Hematopoietic multipotent progenitor cell (in vitro differentiated cells): ENCODE measurements at regions not wholly inside any gene's neighbourhood (a gene's known extent, or its start where the extent isn't known, plus 50 kb on each side); places are given as distances from the start of the nearest gene placed in this dataset.
"Not testable (repeated sequence)": the region's sequence is repeated elsewhere in the genome, so short reads cannot be mapped to it uniquely, and the experiment has no call there.

ENCODE experiments used
- DNase-seq, 3 donors: peaks; one replicate each; pipeline ENCODE4 v3.0.0-alpha.2; 2011 to 2015; ENCODE audit warnings: low read depth in 2 of 3, low spot score in 2 of 3

DNA sequence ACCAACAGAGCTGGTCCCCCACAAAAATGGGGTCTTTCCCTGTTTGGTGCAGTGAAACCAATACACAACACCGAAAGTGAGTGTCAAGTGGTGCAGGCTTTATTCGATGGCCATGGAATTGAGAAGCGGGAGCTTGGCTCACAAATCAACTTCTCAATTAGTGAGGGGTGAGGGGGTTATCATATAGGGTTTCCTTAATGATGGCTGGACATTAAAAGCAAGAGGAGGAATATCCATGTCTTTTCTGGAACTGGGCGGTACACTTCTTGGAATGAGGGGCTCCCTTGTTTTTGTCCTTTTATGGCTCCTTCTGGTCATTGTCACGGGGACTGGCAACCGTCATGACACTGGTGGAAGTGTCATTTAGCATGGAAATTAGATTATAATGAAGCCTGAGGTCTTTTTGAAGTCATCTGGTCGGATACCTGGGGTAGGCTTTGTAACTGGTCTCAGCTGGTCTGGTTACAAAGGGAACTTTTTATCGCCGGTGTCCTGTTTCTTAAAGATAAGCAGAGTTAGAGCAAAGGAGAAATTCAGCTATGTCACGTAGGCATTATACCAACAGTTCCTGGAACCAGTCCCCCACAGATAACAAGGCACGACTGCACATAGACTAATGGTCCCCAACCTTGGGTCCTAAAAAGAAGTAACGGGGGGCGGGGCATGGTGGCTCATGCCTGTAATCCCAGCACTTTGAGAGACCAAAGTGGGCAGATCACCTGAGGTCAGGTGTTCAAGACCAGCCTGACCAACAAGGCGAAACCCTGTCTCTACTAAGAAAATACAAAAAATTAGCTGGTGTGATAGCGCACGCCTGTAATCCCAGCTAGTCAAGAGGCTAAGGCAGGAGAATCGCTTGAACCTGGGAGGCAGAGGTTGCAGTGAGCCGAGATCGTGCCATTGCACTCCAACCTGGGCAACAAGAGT lies 93.5 kb upstream of the NDUFV2 start:
- peak in 2 of 3 donors; percentile 30 to 47 for DNase-seq

DNA sequence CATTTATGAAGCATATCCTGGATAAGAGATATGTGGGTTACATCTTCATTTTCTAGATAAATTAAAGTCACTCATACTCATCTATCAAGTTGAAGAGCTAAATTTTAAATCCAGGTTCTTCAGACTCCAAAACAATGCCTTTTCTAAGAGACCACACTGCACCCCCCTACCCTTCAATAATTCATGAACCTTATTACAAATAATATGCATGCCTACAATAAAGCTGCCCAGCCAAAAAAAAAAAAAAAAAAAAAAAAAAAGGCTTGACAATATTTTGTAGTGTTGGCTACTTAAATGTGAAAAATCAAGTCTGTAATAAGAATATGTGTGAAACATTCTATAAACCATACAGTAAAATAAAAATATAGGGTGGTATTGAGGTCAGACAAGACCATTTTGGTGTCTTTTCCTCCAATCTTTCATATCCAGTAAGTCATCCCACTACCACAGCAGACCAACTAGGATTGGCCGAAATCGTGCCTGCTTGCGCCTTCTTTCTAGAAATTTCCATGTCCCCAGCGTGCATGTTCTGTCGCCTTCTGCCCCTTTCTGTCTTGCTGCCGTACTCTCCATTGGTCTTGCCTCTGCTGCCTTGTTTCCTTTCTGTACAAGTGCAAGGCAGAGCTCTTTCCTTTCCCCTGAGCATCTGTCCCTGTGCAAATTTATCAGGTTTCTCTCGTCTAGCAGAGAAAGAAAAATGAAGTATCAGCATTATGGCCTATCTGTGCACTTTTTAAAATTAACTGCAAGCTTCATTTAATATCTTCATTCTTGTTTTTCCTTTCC lies 92.6 kb upstream of the NDUFV2 start:
- no peak for DNase-seq

DNA sequence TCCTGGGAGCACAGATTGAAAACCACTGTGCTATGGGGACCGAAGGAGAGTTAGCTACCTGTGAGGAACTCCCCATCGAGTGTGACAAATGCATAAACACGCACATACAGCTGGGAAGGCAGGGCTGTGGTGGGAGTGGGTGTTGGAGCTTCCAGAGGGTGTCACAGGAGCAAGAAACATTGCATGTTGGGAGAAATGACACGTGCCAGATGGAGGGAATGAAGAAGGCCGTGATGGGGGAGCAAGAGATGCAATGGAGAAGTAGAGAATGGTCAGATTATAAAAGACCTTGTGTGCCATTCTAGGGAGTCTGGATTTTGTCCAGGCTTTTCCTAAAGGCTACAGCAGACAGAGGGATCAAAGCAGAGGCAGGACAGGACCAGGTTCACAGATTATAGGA lies 91.1 kb upstream of the NDUFV2 start:
- DNase-seq, result no peak

DNA sequence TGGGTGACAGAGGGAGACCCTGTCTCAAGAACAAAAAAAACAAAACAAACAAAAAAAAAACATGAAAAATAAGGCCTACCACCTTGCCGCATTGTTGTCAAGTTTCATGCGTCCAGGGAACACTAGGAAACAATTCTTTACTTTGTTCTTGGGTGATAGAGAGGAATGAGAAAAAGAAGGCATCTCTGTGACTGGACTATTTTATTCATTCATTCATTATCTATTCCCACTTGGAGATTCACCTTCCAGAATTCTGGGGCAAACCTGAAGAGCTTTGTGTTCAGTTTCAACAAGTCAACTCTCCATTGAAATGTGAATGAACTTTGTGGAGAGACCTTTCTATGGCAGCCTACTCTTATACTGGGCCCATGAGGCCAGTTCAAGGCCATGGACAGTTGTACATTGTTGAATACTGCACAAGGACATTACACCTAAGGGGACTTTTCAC lies 88.5 kb upstream of the NDUFV2 start:
- no peak for DNase-seq

DNA sequence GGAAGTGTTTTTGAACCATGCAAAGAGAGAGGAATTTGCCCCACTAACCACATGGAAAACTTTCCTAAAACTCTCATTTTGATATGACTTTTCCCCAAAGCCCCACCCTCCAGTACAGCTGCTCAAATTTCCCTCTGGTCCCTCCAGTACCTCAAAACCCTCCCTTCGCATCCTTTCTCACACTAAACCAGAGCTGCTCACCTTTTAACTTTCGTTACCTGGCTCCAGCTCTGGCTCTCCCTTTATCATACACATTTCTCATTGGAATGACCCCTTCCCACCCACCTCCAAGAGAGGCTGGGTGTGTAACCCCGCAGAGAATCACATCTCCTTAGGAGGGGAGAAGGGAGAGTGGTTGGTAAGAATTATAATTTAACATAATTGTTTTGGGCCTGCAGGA lies 86.8 kb upstream of the NDUFV2 start:
- DNase-seq, result no peak

DNA sequence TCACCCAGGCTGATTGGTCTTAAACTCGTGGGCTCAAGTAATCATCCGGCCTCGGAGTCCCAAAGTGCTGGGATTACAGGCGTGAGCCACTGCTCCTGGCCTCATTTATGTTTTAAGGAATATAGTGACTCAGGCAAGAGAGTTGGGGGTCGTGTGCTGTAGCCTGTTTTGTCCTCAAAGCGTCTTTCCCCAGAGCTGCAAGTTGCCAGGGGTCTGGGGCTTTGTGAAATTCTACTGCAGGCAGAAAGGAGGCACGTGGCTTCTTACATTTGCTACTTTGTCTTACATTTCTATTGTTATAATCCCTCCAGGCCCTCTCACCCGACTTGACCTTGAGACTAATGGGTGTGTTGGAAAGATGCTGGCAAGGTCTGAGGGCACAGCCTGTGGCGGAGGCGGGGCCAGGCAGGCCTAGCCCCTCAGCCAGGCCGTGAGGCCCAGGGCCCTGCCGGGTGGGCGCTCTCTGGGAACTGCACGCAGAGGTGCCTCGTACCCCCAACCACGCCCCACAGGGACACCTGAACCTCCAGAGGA lies 85.8 kb upstream of the NDUFV2 start:
- no peak for DNase-seq

DNA sequence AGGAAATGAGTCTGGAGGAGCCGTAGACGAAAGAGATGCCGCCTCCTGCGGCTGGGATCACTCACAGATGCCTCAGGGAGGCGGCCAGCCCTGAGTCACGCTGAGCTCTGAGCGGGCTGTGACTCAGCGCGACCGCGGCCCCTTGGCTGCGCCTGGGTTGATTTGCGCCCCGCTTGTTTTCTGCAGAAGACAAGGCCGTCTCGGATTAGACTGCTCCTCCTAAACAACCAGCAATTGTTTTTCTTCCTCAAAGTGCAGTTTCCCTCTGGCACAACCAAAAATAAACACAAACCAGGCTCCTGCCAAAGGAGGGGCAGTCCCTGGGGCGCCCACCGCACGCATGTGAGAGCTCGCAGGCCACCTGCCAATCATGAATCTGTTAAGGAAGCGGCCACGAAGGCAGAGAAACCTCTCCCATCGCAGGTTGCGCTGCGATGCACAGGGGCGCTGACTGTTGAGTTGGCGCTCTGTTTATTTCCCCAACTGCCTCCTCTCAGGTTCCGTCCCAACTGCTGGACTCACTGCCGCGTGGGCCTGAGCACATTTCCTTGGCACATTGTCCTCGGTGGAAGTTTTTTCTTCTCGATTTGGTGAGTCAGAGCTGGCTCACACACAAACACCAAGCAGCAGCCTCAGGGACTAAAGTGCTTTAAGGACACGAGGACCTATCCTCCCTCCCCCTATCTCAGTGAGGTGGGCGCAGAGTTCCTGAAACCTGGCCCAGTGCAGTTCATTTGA lies 85.2 kb upstream of the NDUFV2 start:
- DNase-seq, result peak in 2 of 3 donors; percentile 84 to 91

DNA sequence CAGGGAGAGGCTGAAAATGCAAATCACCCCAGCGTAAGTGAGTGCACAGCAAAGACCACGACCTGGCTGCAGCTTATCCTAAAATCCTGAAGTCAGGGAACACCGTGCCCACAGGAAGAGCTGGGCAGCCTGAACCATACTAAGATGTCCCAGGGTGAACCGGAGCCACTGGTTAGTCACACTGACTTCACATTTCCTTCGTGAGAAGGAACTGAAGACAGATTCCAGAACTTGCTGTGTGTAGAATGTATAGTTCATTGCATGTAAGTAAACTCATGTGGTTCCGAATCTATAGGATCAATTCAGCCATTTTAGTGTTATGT lies 84.6 kb upstream of the NDUFV2 start:
- peak in 1 of 3 donors; percentile 7 for DNase-seq

DNA sequence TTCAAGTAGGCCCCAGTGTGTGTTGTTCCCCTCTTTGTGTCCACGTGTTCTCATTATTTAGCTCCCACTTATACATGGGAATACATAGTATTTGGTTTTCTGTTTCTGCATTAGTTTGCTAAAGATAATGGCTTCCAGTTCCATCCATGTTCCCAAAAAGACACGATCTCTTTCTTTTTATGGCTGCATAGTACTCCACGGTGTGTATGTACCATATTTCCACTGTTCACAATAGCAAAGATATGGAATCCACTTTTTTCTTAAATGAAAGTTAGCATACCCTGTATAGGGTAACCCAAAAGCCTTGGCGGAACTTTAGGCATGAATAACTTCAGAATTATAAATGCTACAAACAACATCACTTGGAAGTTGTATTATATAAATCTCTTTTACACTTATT lies 83.4 kb upstream of the NDUFV2 start:
- no peak for DNase-seq

DNA sequence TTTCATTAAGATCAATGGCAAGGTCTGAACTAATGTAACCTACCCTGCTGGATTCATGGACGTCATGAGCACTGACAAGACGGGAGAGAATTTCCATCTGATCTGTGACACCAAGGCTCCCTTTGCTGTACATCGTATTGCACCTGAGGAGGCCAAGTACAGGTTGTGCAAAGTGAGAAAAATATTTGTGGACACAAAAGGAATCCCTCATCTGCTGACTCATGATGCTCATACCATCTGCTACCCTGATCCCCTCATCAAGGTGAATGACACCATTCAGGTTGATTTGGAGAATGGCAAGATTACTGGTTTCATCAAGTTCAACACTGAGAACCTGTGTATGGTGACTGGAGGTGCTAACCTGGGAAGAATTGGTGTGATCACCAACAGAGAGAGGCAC lies 82.3 kb upstream of the NDUFV2 start:
- DNase-seq, result no peak

DNA sequence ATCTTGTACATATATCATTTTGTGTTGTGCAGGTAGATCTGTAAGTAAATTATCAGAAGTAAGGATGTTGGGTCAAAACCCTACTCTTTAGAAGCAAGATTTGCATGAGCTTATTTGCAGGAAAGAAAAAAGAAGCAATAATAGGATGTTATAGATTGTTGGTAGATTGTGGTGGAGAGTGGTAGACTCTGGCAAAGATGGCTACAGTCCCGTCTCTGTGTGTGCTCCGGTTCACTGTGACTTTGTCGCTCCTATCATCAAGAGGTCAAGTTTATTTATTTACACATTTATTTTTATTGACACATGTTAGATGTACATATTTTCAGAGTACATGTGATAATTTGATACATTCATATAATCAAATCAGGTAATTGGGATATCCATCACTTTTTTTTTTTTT lies 81.0 kb upstream of the NDUFV2 start:
- no peak for DNase-seq

DNA sequence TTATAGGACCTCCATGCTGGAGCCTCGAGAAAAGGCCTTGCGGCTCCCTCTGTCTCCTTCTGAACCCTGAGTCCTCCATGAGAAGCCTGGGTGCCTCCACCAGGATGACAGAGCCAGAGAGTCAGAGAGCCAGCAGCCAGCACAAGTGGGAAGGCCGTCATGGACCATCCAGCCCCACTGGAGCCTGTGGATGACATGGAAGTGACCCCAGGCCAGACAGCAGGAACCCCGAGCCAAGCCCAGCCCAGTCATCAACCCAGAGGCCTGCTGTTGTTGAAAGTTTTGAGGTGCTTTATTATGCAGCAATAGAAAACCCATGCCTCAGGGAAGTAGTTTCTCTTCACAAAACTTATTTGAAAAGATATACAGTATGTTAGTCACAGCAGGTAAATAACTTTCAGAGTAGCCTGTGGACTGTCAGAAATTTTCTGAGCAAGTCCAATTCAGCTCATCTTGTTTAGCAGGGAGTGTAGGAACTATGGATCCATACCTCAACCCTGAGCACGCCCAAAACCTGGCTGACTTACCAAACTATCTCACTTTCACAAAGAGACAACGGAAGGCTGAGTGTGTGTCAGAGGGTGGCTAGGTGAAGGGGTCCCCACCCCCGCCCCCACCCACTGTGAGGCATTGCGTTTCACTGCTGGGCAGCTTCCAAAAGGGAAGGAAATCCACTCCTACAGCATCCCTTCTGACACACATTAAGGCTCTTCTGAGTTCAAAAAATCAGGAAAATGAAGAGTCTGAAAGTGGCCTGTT lies 79.9 kb upstream of the NDUFV2 start:
- DNase-seq, result no peak

DNA sequence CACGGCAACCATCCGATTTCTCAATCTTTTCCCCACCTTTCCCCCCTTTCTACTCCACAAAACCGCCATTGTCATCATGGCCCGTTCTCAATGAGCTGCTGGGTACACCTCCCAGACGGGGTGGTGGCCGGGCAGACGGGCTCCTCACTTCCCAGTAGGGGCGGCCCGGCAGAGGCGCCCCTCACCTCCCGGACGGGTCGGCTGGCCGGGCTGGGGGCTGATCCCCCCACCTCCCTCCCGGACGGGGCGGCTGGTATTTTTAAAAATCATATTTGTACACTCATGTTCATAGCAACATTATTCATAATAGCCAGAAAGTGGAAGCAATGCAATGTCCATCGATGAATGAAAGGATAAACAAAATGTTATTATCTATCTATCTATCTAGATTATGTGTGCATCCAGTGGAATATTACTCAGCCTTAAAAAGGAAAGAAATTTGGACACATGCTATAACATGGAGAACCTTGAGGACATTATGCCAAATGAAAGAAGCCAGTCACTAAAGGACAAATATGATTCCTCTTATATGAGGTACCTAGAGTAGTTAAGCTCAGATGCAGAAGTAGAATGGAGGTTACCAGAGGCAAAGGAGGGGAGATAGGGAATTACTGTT lies 78.4 kb upstream of the NDUFV2 start:
- not testable (repeated sequence) for DNase-seq

DNA sequence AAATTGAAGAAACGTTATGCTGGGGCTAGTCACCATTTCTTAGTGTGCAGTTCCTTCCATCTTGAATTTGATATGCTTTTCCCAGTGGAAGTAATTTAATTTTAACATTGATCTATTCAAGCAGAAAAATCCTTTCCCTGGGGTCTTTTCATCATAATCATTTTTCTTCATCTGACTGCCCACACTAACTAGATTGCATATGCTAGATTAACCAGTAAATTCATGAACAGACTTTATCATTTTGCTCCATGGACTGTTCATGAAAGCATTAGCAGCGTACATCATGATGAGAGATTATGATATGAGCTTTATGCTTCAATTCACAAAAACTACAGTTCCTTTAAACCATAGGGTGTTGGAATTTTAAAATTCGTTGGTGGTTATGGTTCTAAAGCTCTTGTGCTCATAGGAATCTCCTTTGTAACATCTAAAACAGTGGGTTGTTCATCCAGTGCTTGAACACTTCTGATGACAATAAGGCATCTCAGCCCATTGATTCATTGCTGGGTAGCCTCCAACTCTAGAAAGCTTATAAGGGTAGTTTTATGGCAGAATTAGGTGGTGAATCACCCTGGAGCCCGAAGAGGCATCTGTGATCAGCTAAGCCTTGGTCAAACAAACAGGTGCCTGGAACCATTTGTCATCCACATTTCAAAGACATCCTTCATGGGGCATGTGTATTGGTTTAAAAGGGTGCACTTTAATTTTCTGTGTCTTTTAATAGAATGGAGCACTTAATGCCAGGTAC lies 77.2 kb upstream of the NDUFV2 start:
- no peak for DNase-seq

DNA sequence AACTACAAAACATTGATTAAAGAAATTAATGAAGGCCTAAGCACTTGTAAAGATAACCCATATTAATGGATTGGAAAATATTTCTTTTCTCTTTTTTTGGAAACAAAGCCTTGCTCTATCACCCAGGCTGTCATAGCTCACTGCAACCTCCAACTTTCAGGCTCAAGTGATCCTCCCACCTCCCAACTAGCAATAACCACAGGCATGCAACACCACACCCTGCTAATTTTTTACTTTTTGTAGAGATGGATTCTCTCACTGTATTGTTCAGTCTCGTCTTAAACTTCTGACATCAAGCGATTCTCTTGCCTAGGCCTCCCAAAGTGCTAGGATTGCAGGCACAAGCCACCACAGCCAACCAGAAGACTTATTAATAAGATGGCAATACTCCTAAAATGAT lies 73.4 kb upstream of the NDUFV2 start:
- DNase-seq, result no peak

DNA sequence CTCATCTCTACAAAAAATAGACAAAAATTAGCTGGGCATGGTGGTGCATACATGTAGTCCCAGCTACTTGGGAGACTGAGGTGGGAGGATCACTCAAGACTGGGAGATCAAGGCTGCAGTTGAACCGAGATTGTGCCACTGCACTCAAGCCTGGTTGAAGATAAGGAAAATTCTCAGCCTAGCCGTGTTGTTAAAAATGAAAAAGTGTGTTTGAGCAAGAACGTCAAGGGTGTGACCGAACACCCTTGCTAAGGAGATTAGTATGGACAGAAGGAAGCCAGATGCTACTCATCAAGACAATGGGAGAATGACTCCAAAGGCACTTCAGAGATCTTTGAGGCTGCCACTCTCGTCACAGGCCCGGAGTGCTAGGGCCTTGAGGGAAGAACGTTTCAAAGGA lies 70.0 kb upstream of the NDUFV2 start:
- no peak for DNase-seq

DNA sequence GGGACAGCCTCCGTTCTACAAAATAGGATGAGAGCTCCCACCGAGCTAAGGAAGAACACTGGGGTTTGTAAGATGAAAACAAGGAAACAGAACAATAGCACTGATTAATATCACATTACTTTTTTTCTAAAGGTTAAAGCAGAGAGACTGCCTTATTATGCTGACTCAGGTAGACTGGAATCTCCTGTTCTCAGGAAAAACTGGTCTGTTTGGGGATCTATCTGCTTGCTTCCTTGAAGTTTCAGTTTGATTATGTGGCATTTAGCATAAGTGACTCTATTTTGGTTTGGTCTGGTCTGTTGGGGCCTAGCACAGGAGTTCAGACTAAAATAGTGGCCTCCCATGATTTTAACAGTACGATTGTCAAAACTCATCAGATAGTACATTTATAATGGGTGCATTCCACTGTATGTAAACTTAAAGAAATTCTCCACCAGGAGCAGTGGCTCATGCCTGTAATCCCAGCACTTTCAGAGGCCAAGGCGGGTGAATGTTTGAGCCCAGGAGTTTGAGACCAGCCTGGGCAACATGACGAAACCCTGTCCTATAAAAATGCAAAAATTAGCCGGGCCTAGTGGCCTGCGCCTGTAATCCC lies 64.1 kb upstream of the NDUFV2 start:
- no peak for DNase-seq

DNA sequence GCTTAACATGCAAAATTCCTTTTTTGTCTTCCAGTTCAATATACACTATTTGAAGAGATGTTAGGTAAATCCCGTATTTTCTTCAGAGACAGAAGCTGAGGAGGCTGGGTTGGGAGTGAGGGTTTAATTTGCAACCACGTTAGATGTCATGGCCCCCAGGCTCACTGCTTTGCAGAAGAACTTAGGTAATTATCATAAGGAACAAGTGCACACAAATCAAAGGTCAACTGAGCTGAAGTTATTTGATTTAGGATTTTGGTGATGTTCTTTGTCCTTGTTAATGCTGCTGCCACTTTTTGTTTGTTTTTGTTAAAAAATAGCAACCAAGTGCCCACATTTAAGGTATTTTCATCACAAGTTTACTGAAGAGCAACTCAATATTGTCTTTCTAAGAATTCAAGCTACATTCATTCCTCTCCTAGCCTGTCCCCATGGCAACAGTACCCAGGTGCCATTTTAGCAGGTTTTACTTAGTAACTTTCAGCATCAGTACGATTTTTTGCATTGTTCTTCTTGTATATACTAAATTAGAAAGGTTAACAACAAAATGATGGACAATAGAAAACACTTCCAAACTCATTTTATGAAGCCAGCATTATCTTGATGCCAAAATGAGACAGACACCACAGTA lies 62.9 kb upstream of the NDUFV2 start:
- DNase-seq, result no peak
